ENCODE measurements at regions not wholly inside any gene's neighbourhood (a gene's known extent, or its start where the extent isn't known, plus 50 kb on each side); places are given as distances from the start of the nearest gene placed in this dataset.

GRCh38 chr10:10520491-10521385 is 496.9 kb upstream of the CELF2 start:
- TF ChIP-seq CTCF (IDR thresholded peaks at IDR 0.05) = no peak
- no peak for TF ChIP-seq POLR2A (IDR thresholded peaks at IDR 0.05)
